ENCODE measurements at regions not wholly inside any gene's neighbourhood (a gene's known extent, or its start where the extent isn't known, plus 50 kb on each side); places are given as distances from the start of the nearest gene placed in this dataset.

- H3K27ac ChIP-seq: no peak overlapping the region
- no peak for DNase-seq (ENCODE audit: extremely low spot score in 2 of 2)
- intact Hi-C loops (cut with DNase I): no loop called here
- no peaks in the 10 kb centered on the region for H3K4me1 ChIP-seq
- H3K36me3 ChIP-seq: no peaks in the 10 kb centered on the region
- TF ChIP-seq CTCF (IDR thresholded peaks at IDR 0.05) (no peak), POLR2A (IDR thresholded peaks at IDR 0.05) (no peak), POLR2AphosphoS5 (IDR thresholded peaks at IDR 0.05; ENCODE audit: insufficient read depth in 1 of 2, low read depth in 1 of 2) (no peak)
- no peaks in the 10 kb centered on the region for H3K27me3 ChIP-seq
- no peak overlapping the region for H3K4me3 ChIP-seq
- H3K9me3 ChIP-seq: no peaks in the 10 kb centered on the region
These were observed 210.0 kb downstream of the TMEM114 start for GRCh38 chr16:8380311-8380710.

DNA sequence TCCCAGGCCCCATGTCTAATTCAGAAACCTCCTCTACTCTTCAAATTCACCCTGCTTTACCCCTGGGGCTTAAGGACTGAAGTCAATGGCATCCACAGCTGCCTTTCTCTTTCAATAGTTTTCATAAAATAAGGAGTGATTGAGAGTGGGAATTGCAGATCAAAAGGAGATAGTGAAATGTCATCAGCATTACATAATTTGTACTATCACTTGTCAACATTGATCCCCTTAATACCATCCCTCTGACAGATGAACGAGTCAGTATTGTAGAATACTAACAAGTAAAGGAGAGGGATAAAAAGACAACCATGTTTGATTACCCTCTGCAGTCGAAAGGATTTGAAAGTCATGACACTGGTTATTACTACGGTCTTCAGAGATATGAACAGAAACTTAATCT is 212.4 kb downstream of the TMEM114 start:
- Histone ChIP-seq H3K36me3 (no peaks in the 10 kb centered on the region), H3K27ac (no peak overlapping the region), H3K27me3 (no peaks in the 10 kb centered on the region), H3K9me3 (no peaks in the 10 kb centered on the region), H3K4me3 (no peak overlapping the region), H3K4me1 (no peaks in the 10 kb centered on the region)
- TF ChIP-seq POLR2AphosphoS5 (IDR thresholded peaks at IDR 0.05; ENCODE audit: insufficient read depth in 1 of 2, low read depth in 1 of 2): no peak
- no peak for TF ChIP-seq CTCF (IDR thresholded peaks at IDR 0.05)
- TF ChIP-seq POLR2A (IDR thresholded peaks at IDR 0.05): no peak
- intact Hi-C loops (cut with DNase I): no loop called here
- no peak for DNase-seq (ENCODE audit: extremely low spot score in 2 of 2)

GRCh38 chr16:8376858-8377257 is 213.5 kb downstream of the TMEM114 start:
- Histone ChIP-seq H3K4me3 (no peak overlapping the region), H3K9me3 (no peaks in the 10 kb centered on the region), H3K36me3 (no peaks in the 10 kb centered on the region), H3K27ac (no peak overlapping the region), H3K27me3 (no peaks in the 10 kb centered on the region), H3K4me1 (no peaks in the 10 kb centered on the region)
- no peak for DNase-seq (ENCODE audit: extremely low spot score in 2 of 2)
- TF ChIP-seq POLR2AphosphoS5 (IDR thresholded peaks at IDR 0.05; ENCODE audit: insufficient read depth in 1 of 2, low read depth in 1 of 2) (no peak), CTCF (IDR thresholded peaks at IDR 0.05) (no peak), POLR2A (IDR thresholded peaks at IDR 0.05) (no peak)
- intact Hi-C loops (cut with DNase I): no loop called here

DNA sequence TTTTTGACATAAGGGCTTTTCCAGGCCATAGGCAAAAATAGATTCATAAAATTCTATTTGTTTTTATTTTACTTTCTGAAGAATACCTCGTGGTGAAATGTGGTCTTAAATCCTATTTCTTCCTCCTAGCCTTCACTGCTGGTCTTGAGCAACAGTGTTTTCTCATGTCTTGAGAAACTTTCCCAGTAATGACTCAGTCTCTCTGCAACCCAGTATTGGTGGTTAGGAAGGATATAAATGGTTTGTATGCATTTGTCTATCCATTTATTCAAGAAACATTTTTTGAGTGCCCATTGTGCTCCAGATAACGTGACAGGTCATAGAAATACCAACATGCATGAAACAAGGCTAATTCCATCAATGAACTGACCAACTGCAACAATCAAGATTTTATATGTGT is 213.9 kb downstream of the TMEM114 start:
- Histone ChIP-seq H3K27me3 (no peaks in the 10 kb centered on the region), H3K4me1 (no peaks in the 10 kb centered on the region), H3K27ac (no peak overlapping the region), H3K36me3 (no peaks in the 10 kb centered on the region), H3K9me3 (no peaks in the 10 kb centered on the region), H3K4me3 (no peak overlapping the region)
- DNase-seq (ENCODE audit: extremely low spot score in 2 of 2): no peak
- intact Hi-C loops (cut with DNase I): no loop called here
- TF ChIP-seq POLR2AphosphoS5 (IDR thresholded peaks at IDR 0.05; ENCODE audit: insufficient read depth in 1 of 2, low read depth in 1 of 2) (no peak), POLR2A (IDR thresholded peaks at IDR 0.05) (no peak), CTCF (IDR thresholded peaks at IDR 0.05) (no peak)

DNA sequence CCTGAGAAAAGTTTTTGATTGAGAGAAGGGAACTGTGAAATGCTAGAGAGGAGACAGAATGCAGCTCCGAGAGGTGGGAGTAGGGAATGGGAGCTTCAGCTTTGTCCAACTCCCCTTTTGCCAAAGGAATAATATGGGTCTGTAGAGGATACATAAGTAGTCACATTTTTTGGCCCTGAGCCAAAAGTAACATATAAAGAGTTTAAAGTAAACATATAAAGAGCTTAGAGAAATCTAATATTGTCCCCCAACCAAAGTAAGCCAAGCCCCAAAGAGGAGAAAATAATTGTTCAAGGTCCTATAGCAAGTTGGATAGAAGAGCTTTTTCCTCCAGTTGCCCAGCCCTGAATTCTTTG is 215.1 kb downstream of the TMEM114 start:
- H3K27ac ChIP-seq: no peak overlapping the region
- intact Hi-C loops (cut with DNase I): no loop called here
- H3K9me3 ChIP-seq: no peaks in the 10 kb centered on the region
- DNase-seq (ENCODE audit: extremely low spot score in 2 of 2): no peak
- H3K4me3 ChIP-seq: no peak overlapping the region
- H3K27me3 ChIP-seq: no peaks in the 10 kb centered on the region
- TF ChIP-seq POLR2A (IDR thresholded peaks at IDR 0.05) (no peak), POLR2AphosphoS5 (IDR thresholded peaks at IDR 0.05; ENCODE audit: insufficient read depth in 1 of 2, low read depth in 1 of 2) (no peak), CTCF (IDR thresholded peaks at IDR 0.05) (no peak)
- no peaks in the 10 kb centered on the region for H3K4me1 ChIP-seq
- no peaks in the 10 kb centered on the region for H3K36me3 ChIP-seq

All from vagina (tissue), 2 donors.